ENCODE measurements at regions not wholly inside any gene's neighbourhood (a gene's known extent, or its start where the extent isn't known, plus 50 kb on each side); places are given as distances from the start of the nearest gene placed in this dataset.

- Histone ChIP-seq H3K4me3 (no peak overlapping the region), H3K4me1 (no peaks in the 10 kb centered on the region), H3K27ac (no peak overlapping the region), H3K27me3 (no peaks in the 10 kb centered on the region), H3K9me3 (no peaks in the 10 kb centered on the region), H3K36me3 (no peaks in the 10 kb centered on the region)
- TF ChIP-seq CTCF (IDR thresholded peaks at IDR 0.05) (no peak), POLR2A (IDR thresholded peaks at IDR 0.05) (no peak)
- intact Hi-C loops (cut with DNase I; ENCODE audit: low total_unique reads), result no loop called here
- DNase-seq, result no peak
Measured at GRCh38 chr14:89085737-89086382, 261.4 kb downstream of the TTC8 start.

- DNase-seq, result no peak
- no peaks in the 10 kb centered on the region for H3K9me3 ChIP-seq
- no peak for TF ChIP-seq CTCF (IDR thresholded peaks at IDR 0.05)
- no peak for TF ChIP-seq POLR2A (IDR thresholded peaks at IDR 0.05)
- H3K4me1 ChIP-seq, result no peaks in the 10 kb centered on the region
- no peak overlapping the region for H3K27ac ChIP-seq
- H3K27me3 ChIP-seq, result no peaks in the 10 kb centered on the region
- intact Hi-C loops (cut with DNase I; ENCODE audit: low total_unique reads), result no loop called here
- H3K36me3 ChIP-seq, result no peaks in the 10 kb centered on the region
- no peak overlapping the region for H3K4me3 ChIP-seq
Measured at GRCh38 chr14:89088530-89088929, 264.1 kb downstream of the TTC8 start.

- Histone ChIP-seq H3K4me1 (no peaks in the 10 kb centered on the region), H3K27me3 (no peaks in the 10 kb centered on the region), H3K9me3 (no peaks in the 10 kb centered on the region), H3K27ac (no peak overlapping the region), H3K4me3 (no peak overlapping the region), H3K36me3 (no peaks in the 10 kb centered on the region)
- no peak for DNase-seq
- no peak for TF ChIP-seq CTCF (IDR thresholded peaks at IDR 0.05)
- TF ChIP-seq POLR2A (IDR thresholded peaks at IDR 0.05), result no peak
- intact Hi-C loops (cut with DNase I; ENCODE audit: low total_unique reads), result no loop called here
Measured at GRCh38 chr14:89089330-89089729, 264.9 kb downstream of the TTC8 start.

GRCh38 chr14:89091781-89092180, 267.3 kb downstream of the TTC8 start:
- Histone ChIP-seq H3K4me1 (no peaks in the 10 kb centered on the region), H3K27ac (no peak overlapping the region), H3K9me3 (no peaks in the 10 kb centered on the region), H3K36me3 (no peaks in the 10 kb centered on the region), H3K27me3 (no peaks in the 10 kb centered on the region), H3K4me3 (no peak overlapping the region)
- TF ChIP-seq POLR2A (IDR thresholded peaks at IDR 0.05) (no peak), CTCF (IDR thresholded peaks at IDR 0.05) (no peak)
- intact Hi-C loops (cut with DNase I; ENCODE audit: low total_unique reads), result no loop called here
- no peak for DNase-seq

- Histone ChIP-seq H3K27ac (no peak overlapping the region), H3K27me3 (no peaks in the 10 kb centered on the region), H3K36me3 (no peaks in the 10 kb centered on the region), H3K4me3 (no peak overlapping the region), H3K4me1 (no peaks in the 10 kb centered on the region), H3K9me3 (no peaks in the 10 kb centered on the region)
- no peak for TF ChIP-seq CTCF (IDR thresholded peaks at IDR 0.05)
- TF ChIP-seq POLR2A (IDR thresholded peaks at IDR 0.05), result no peak
- intact Hi-C loops (cut with DNase I; ENCODE audit: low total_unique reads), result no loop called here
- DNase-seq, result no peak
Measured at GRCh38 chr14:89093083-89093730, 268.8 kb downstream of the TTC8 start.
